ENCODE measurements at regions not wholly inside any gene's neighbourhood (a gene's known extent, or its start where the extent isn't known, plus 50 kb on each side); places are given as distances from the start of the nearest gene placed in this dataset.

GRCh38 chr4:168019921-168020320 is 72.4 kb upstream of the ANXA10 start:
- TF ChIP-seq TCF7 (IDR thresholded peaks at IDR 0.05; ENCODE audit: borderline replicate concordance) = no peak
- TF ChIP-seq CTCF (IDR thresholded peaks at IDR 0.05 in 2 of 3, conservative IDR thresholded peaks at IDR 0.05 in 1 of 3; ENCODE audit: control insufficient read depth in 2 of 3, extremely low read depth in 1 of 3, insufficient read depth in 1 of 3, low read depth in 3 of 3, low read length in 3 of 3) = no peak
- no peak for TF ChIP-seq TCF12 (IDR thresholded peaks at IDR 0.05; ENCODE audit: low read depth, low read length)
- no peak for TF ChIP-seq TBL1XR1 (IDR thresholded peaks at IDR 0.05; ENCODE audit: low read depth, low read length)
- TF ChIP-seq RELA (IDR thresholded peaks at IDR 0.05; ENCODE audit: borderline replicate concordance, partially characterized antibody) = no peak
- no peak for TF ChIP-seq SIN3A (IDR thresholded peaks at IDR 0.05; ENCODE audit: low read depth, low read length)
- TF ChIP-seq PBX3 (IDR thresholded peaks at IDR 0.05; ENCODE audit: insufficient replicate concordance, low read depth, low read length) = no peak
- no peak for TF ChIP-seq POLR2A (IDR thresholded peaks at IDR 0.05; ENCODE audit: low read depth, low read length)
- TF ChIP-seq MEF2A (IDR thresholded peaks at IDR 0.05; ENCODE audit: insufficient read depth, low read depth, low read length) = no peak
- TF ChIP-seq REST (IDR thresholded peaks at IDR 0.05; ENCODE audit: low read depth, low read length) = no peak

All from GM12878 (cell line).